CD4-positive, alpha-beta memory T cell (primary cell): ENCODE measurements at regions not wholly inside any gene's neighbourhood (a gene's known extent, or its start where the extent isn't known, plus 50 kb on each side); places are given as distances from the start of the nearest gene placed in this dataset.

Experiments
- CTCF ChIA-PET: fragments of 350-600 bp; sonication (Branson Sonifier 250); formaldehyde crosslinking; loops from one replicate; lab custom pipeline; 2021; ENCODE audit warnings: inconsistent platforms; ENCODE audit not compliant: partially characterized antibody; lab: Charles Lee
- POLR2A ChIA-PET: fragments of 350-600 bp; sonication (Branson Sonifier 250); formaldehyde crosslinking; loops from one replicate; lab custom pipeline; 2021; ENCODE audit not compliant: partially characterized antibody; lab: Charles Lee
- DNase-seq, 5 donors: peaks; one replicate each; pipeline versions ENCODE4 v3.0.0 to v3.0.0-alpha.2; 2020 to 2022; ENCODE audit warnings: mixed read lengths in 1 of 5
- H3K27ac ChIP-seq: one replicate; pipeline ENCODE4 v1.7.0; 2013; ENCODE audit warnings: low read depth, low read length
- H3K27me3 ChIP-seq: 2 replicates; pipeline ENCODE4 v1.7.0; 2013; ENCODE audit warnings: mild to moderate bottlenecking, low read length, moderate library complexity; ENCODE audit not compliant: insufficient read depth
- H3K36me3 ChIP-seq: 2 replicates; pipeline ENCODE4 v1.7.0; 2013; ENCODE audit warnings: mild to moderate bottlenecking, low read length, moderate library complexity; ENCODE audit not compliant: insufficient read depth
- H3K4me1 ChIP-seq: 2 replicates; pipeline ENCODE4 v1.7.0; 2013; ENCODE audit warnings: mild to moderate bottlenecking, low read length, moderate library complexity; ENCODE audit not compliant: insufficient read depth
- H3K4me3 ChIP-seq, 2 donors: one replicate each; pipeline ENCODE4 v1.7.0; 2013; ENCODE audit warnings: low read length in 2 of 2, mild to moderate bottlenecking in 1 of 2
- H3K9me3 ChIP-seq, 2 donors: one replicate each; pipeline ENCODE4 v1.7.0; 2013; ENCODE audit warnings: low read length in 2 of 2, control low read depth in 1 of 2; ENCODE audit not compliant: control insufficient read depth in 1 of 2
- H3K27ac Mint-ChIP-seq, 7 donors: one replicate each; pipeline ENCODE4 v1.8.0; 2020 to 2021; ENCODE audit warnings: mixed read lengths in 7 of 7, mild to moderate bottlenecking in 6 of 7, inconsistent platforms in 3 of 7, moderate library complexity in 3 of 7
- H3K27me3 Mint-ChIP-seq, 2 donors: one replicate each; pipeline ENCODE4 v1.8.0; 2020 to 2021; ENCODE audit warnings: mixed read lengths in 2 of 2
- H3K36me3 Mint-ChIP-seq, 2 donors: one replicate each; pipeline ENCODE4 v1.8.0; 2020 to 2021; ENCODE audit warnings: mixed read lengths in 2 of 2, inconsistent platforms in 1 of 2, mild to moderate bottlenecking in 1 of 2
- H3K4me1 Mint-ChIP-seq, 4 donors: one replicate each; pipeline ENCODE4 v1.8.0; 2020 to 2021; ENCODE audit warnings: mixed read lengths in 4 of 4, mild to moderate bottlenecking in 1 of 4
- H3K4me3 Mint-ChIP-seq, 8 donors: one replicate each; pipeline ENCODE4 v1.8.0; 2020 to 2021; ENCODE audit warnings: mixed read lengths in 8 of 8, mild to moderate bottlenecking in 7 of 8, moderate library complexity in 6 of 8, inconsistent platforms in 3 of 8
- H3K9me3 Mint-ChIP-seq, 8 donors: one replicate each; pipeline ENCODE4 v1.8.0; 2020 to 2021; ENCODE audit warnings: mixed read lengths in 8 of 8, mild to moderate bottlenecking in 5 of 8, inconsistent platforms in 3 of 8, moderate library complexity in 1 of 8
- intact Hi-C: fragments of 100-400 bp; cut with micrococcal nuclease; formaldehyde crosslinking; loops from one replicate; pipeline ENCODE4 v1.15.1; 2023

DNA sequence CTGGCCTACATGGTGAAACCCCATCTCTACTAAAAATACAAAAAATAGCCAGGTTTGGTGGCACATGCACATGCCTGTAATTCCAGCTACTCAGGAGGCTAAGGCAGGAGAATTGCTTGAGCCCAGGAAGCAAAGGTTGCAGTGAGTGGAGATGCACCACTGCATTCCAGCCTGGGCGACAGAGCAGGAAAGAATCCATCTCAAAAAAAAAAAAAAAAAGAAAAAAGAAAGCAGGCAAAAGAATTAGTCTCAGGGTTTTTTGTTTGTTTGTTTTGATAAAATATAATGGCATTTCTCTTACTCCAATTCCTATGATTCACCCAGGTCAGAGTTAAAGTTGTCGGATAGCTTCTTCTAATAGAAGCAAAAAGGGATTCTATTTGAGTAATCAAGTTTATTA lies 67.0 kb upstream of the ATG10 start:
- H3K4me3 Mint-ChIP-seq = no peak overlapping the region
- H3K9me3 Mint-ChIP-seq = peaks cover 3 to 25% (median 16%) of the 10 kb centered on the region in 8 donors
- H3K27me3 ChIP-seq = no peaks in the 10 kb centered on the region
- no peak overlapping the region for H3K27ac ChIP-seq
- no peaks in the 10 kb centered on the region for H3K27me3 Mint-ChIP-seq
- ChIA-PET CTCF (no interaction called here), POLR2A (no interaction called here)
- H3K36me3 ChIP-seq = no peaks in the 10 kb centered on the region
- intact Hi-C loops = no loop called here
- H3K4me1 ChIP-seq = no peaks in the 10 kb centered on the region
- no peak for DNase-seq
- peaks cover 3 to 4% of the 10 kb centered on the region in 2 donors for H3K36me3 Mint-ChIP-seq
- H3K4me1 Mint-ChIP-seq = no peaks in the 10 kb centered on the region
- H3K4me3 ChIP-seq = no peak overlapping the region
- no peak overlapping the region for H3K27ac Mint-ChIP-seq
- no peaks in the 10 kb centered on the region for H3K9me3 ChIP-seq

DNA sequence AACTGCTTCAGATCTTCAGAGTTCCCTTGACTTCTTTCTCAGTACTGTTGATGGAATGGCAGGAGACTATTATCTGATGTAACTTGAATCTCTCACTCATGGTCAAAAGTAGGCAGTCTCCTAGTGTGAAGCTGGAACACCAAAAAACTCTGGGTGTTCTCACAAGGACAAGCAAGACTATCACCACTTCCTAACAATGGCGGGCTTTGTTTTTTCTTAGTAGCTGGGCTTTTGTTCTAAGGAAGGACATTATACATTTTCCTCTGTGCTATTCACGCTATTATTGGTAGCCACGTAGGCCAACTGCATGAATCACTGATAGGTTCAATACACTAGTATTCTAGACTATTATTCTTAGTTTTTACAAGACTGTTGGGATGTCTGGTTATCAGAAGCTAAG lies 67.7 kb upstream of the ATG10 start:
- Histone ChIP-seq H3K4me1 (no peaks in the 10 kb centered on the region), H3K27ac (no peak overlapping the region), H3K27me3 (no peaks in the 10 kb centered on the region), H3K9me3 (no peaks in the 10 kb centered on the region), H3K36me3 (no peaks in the 10 kb centered on the region), H3K4me3 (no peak overlapping the region)
- Mint-ChIP-seq H3K4me3 (no peak overlapping the region), H3K27ac (no peak overlapping the region), H3K4me1 (no peaks in the 10 kb centered on the region), H3K9me3 (peaks cover 4 to 29% (median 19%) of the 10 kb centered on the region in 8 donors), H3K36me3 (peaks cover 3 to 4% of the 10 kb centered on the region in 2 donors), H3K27me3 (no peaks in the 10 kb centered on the region)
- DNase-seq = no peak
- CTCF ChIA-PET = no interaction called here
- POLR2A ChIA-PET = no interaction called here
- intact Hi-C loops = no loop called here

DNA sequence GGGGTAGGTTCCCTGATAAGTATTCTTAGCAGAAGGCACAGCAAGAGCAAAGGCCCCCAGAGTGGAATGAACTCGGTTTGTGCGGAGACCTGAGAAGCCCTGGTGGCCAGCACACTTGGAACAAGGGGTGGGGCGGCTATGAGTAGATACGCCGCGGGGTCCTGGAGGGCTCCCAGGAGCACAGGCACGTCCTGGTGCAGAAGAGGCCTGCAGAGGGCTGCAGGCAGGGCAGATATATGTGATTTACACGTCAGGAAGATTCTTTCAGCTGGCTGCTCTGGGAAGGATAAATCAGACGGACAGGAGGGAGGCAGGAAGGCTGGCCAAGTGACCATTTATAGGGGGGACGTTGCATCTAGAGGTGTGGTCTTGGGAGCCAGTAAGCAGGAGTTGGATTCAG lies 70.2 kb upstream of the ATG10 start:
- H3K9me3 Mint-ChIP-seq = peaks cover 4 to 29% (median 22%) of the 10 kb centered on the region in 8 donors
- H3K27ac ChIP-seq = no peak overlapping the region
- no peak overlapping the region for H3K4me3 ChIP-seq
- intact Hi-C loops = no loop called here
- no peaks in the 10 kb centered on the region for H3K9me3 ChIP-seq
- no peaks in the 10 kb centered on the region for H3K27me3 Mint-ChIP-seq
- no peaks in the 10 kb centered on the region for H3K36me3 ChIP-seq
- POLR2A ChIA-PET = no interaction called here
- no peaks in the 10 kb centered on the region for H3K27me3 ChIP-seq
- H3K4me1 ChIP-seq = no peaks in the 10 kb centered on the region
- H3K4me3 Mint-ChIP-seq = no peak overlapping the region
- CTCF ChIA-PET = no interaction called here
- no peaks in the 10 kb centered on the region for H3K4me1 Mint-ChIP-seq
- no peak overlapping the region for H3K27ac Mint-ChIP-seq
- DNase-seq = no peak
- peaks cover 3 to 4% of the 10 kb centered on the region in 2 donors for H3K36me3 Mint-ChIP-seq

DNA sequence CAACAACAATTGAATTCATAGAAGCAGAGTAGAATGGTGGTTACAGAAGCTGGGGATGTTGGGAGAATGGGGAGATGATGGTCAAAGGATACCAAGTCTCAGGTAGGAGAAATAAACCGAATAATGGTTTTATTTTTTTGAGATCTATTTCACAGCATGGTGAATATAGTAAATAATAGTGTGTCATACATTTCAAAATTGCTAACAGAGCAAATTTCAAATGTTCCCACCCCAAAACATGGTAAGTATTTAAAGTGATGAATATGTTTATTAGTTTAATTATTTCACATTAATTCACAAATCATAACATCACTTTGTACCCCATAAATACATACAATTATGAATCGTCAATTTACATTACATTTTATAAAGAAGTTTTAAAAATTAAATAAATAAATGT lies 72.7 kb upstream of the ATG10 start:
- H3K27ac Mint-ChIP-seq = no peak overlapping the region
- Histone ChIP-seq H3K4me3 (no peak overlapping the region), H3K9me3 (no peaks in the 10 kb centered on the region), H3K27me3 (no peaks in the 10 kb centered on the region), H3K27ac (no peak overlapping the region), H3K36me3 (no peaks in the 10 kb centered on the region), H3K4me1 (no peaks in the 10 kb centered on the region)
- intact Hi-C loops = no loop called here
- H3K9me3 Mint-ChIP-seq = peaks cover 4 to 29% (median 22%) of the 10 kb centered on the region in 8 donors
- no peak for DNase-seq
- ChIA-PET CTCF (no interaction called here), POLR2A (no interaction called here)
- H3K36me3 Mint-ChIP-seq = peaks cover 3 to 4% of the 10 kb centered on the region in 2 donors
- H3K4me1 Mint-ChIP-seq = no peaks in the 10 kb centered on the region
- H3K4me3 Mint-ChIP-seq = no peak overlapping the region
- no peaks in the 10 kb centered on the region for H3K27me3 Mint-ChIP-seq

DNA sequence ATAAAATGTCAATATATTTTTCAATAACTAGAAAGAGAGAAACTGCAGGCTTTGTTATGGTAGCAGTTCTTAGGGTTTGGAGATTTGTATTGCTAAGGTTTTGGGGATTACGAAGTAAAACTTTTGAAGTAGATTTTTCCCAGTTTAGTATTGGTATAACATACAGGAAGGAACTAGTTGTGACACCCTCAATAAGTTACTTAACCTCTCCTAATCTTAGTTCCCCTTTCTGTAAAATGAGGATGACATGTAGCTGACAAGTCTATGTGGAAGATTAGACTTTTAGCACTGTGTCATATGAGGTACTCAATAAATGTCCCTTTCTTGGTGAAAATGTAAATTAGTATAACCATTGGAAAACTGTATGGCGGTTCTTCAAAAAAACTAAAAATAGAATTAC lies 73.4 kb upstream of the ATG10 start:
- no peaks in the 10 kb centered on the region for H3K27me3 Mint-ChIP-seq
- no peaks in the 10 kb centered on the region for H3K36me3 ChIP-seq
- H3K27ac ChIP-seq = no peak overlapping the region
- peaks cover 3 to 4% of the 10 kb centered on the region in 2 donors for H3K36me3 Mint-ChIP-seq
- no peak overlapping the region for H3K4me3 Mint-ChIP-seq
- H3K4me1 Mint-ChIP-seq = no peaks in the 10 kb centered on the region
- CTCF ChIA-PET = no interaction called here
- H3K9me3 Mint-ChIP-seq = peaks cover 4 to 29% (median 22%) of the 10 kb centered on the region in 8 donors
- intact Hi-C loops = no loop called here
- no peak overlapping the region for H3K4me3 ChIP-seq
- H3K9me3 ChIP-seq = no peaks in the 10 kb centered on the region
- DNase-seq = no peak
- H3K27me3 ChIP-seq = no peaks in the 10 kb centered on the region
- POLR2A ChIA-PET = no interaction called here
- H3K4me1 ChIP-seq = no peaks in the 10 kb centered on the region
- no peak overlapping the region for H3K27ac Mint-ChIP-seq

DNA sequence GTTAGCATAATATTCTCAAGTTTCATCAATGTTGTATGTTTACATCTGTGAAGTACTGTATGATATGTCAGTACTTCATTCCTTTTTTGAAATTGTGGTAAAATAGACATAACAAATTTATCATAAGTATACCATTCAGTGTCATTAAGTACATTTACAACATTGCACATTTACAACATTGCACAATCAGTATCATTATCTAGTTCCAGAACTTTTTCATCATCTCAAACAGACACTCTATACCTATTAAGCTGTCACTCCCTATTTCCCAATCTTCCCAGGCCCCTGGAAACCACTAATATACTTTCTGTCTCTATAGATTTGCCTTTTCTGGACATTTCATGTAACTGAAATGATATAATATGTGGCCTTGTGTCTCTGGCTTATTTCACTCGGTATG lies 75.1 kb upstream of the ATG10 start:
- no peak overlapping the region for H3K4me3 Mint-ChIP-seq
- ChIA-PET CTCF (no interaction called here), POLR2A (no interaction called here)
- intact Hi-C loops = no loop called here
- no peak overlapping the region for H3K27ac Mint-ChIP-seq
- Histone ChIP-seq H3K27me3 (no peaks in the 10 kb centered on the region), H3K36me3 (no peaks in the 10 kb centered on the region), H3K27ac (no peak overlapping the region), H3K9me3 (no peaks in the 10 kb centered on the region), H3K4me1 (no peaks in the 10 kb centered on the region), H3K4me3 (no peak overlapping the region)
- no peak for DNase-seq
- peaks cover 3 to 24% (median 19%) of the 10 kb centered on the region in 8 donors for H3K9me3 Mint-ChIP-seq
- H3K27me3 Mint-ChIP-seq = no peaks in the 10 kb centered on the region
- peaks cover 3% of the 10 kb centered on the region in 2 donors for H3K36me3 Mint-ChIP-seq
- H3K4me1 Mint-ChIP-seq = no peaks in the 10 kb centered on the region

DNA sequence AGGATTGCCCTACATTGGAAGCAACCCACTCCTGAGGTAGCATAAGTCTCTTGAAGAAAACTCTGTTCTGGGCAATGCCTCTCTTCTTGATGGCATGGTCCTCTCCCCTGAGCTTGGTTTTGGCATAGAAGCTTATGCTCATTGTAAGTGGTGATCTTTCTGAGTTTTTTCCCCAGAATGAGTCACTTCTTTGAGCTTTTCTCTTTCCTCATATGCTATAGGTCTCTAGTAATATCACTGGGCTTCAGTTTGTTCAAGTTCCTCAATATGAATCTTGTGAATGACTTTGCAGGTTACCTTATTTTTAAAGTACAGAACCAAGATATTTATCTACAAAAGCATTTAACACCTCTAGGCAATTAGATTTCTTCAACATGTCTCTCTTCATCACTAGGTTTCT lies 76.5 kb upstream of the ATG10 start:
- H3K9me3 Mint-ChIP-seq = peaks cover 2 to 12% (median 8%) of the 10 kb centered on the region in 8 donors
- POLR2A ChIA-PET = no interaction called here
- H3K4me3 Mint-ChIP-seq = no peak overlapping the region
- H3K27me3 ChIP-seq = no peaks in the 10 kb centered on the region
- H3K36me3 Mint-ChIP-seq = no peaks in the 10 kb centered on the region
- H3K4me1 Mint-ChIP-seq = no peaks in the 10 kb centered on the region
- no peak overlapping the region for H3K4me3 ChIP-seq
- no peak for DNase-seq
- no peaks in the 10 kb centered on the region for H3K9me3 ChIP-seq
- no peaks in the 10 kb centered on the region for H3K36me3 ChIP-seq
- H3K27ac ChIP-seq = no peak overlapping the region
- CTCF ChIA-PET = interaction anchor here (1.6 kb wide), 1 partner anchor 15 kb away, joined by 3 read pairs; no protein-coding TSS in a partner anchor
- no peaks in the 10 kb centered on the region for H3K4me1 ChIP-seq
- H3K27ac Mint-ChIP-seq = no peak overlapping the region
- no peaks in the 10 kb centered on the region for H3K27me3 Mint-ChIP-seq
- intact Hi-C loops = no loop called here

DNA sequence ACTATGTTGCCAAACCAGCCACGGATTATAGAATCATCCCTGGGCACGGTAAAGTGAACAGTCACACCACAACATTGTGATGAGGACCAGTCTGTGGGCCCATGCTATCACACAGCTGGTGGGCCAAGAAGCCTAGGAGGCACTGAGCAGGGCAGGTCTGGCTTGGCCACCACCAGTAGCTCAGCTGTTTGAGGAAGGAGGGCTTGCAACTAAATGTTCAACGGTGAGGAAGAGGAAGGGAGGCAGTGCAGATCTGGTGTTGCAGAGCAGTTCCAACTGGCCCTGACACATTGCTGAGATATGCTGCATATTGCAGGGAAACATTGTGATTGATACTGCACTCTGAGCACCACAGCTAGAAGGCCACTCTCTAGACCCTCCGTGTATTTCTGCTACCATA lies 77.9 kb upstream of the ATG10 start:
- POLR2A ChIA-PET = no interaction called here

More for the DNA sequence above, 77.9 kb upstream of the ATG10 start:
- Mint-ChIP-seq H3K4me1 (no peaks in the 10 kb centered on the region), H3K27ac (no peak overlapping the region), H3K36me3 (no peaks in the 10 kb centered on the region), H3K9me3 (peaks cover 0 to 6% (median 1%) of the 10 kb centered on the region in 8 donors), H3K4me3 (no peak overlapping the region), H3K27me3 (no peaks in the 10 kb centered on the region)
- CTCF ChIA-PET = no interaction called here
- Histone ChIP-seq H3K9me3 (no peaks in the 10 kb centered on the region), H3K4me1 (no peaks in the 10 kb centered on the region), H3K36me3 (no peaks in the 10 kb centered on the region), H3K27me3 (no peaks in the 10 kb centered on the region), H3K4me3 (no peak overlapping the region), H3K27ac (no peak overlapping the region)
- no peak for DNase-seq
- intact Hi-C loops = no loop called here
